ENCODE measurements at regions not wholly inside any gene's neighbourhood (a gene's known extent, or its start where the extent isn't known, plus 50 kb on each side); places are given as distances from the start of the nearest gene placed in this dataset.

GRCh38 chr10:123327450-123327849, 173.2 kb downstream of the BUB3 start:
- TF ChIP-seq ZNF514 (tag by site-specific recombination; IDR thresholded peaks at IDR 0.05) (no peak), CTCF (tag by site-specific recombination; IDR thresholded peaks at IDR 0.05) (no peak), SP2 (tag by site-specific recombination; IDR thresholded peaks at IDR 0.05) (no peak)

Measured in HEK293 (cell line).